Osteoblast (primary cell): ENCODE measurements at regions not wholly inside any gene's neighbourhood (a gene's known extent, or its start where the extent isn't known, plus 50 kb on each side); places are given as distances from the start of the nearest gene placed in this dataset.
A peak's percentile ranks its signal among the peaks of the same experiment; 100 is the strongest.

Experiments used
- DNase-seq: peaks from one replicate; pipeline ENCODE4 v3.0.0; 2011; ENCODE audit warnings: low spot score, mixed read lengths; ENCODE audit not compliant: insufficient read length; ENCODE audit errors: missing footprints
- H2AFZ ChIP-seq: 2 replicates; pipeline ENCODE4 v1.6.0; 2011; ENCODE audit warnings: mild to moderate bottlenecking, low read length
- H3K27ac ChIP-seq: 2 replicates; pipeline ENCODE4 v1.5.1; 2011; ENCODE audit warnings: mild to moderate bottlenecking, low read depth, low read length, moderate library complexity
- H3K27me3 ChIP-seq: 2 replicates; pipeline ENCODE4 v1.6.0; 2012; ENCODE audit warnings: mild to moderate bottlenecking, control low read depth, inconsistent platforms, low read length, moderate library complexity; ENCODE audit not compliant: insufficient read depth
- H3K36me3 ChIP-seq: 2 replicates; pipeline ENCODE4 v1.5.1; 2011; ENCODE audit warnings: mild to moderate bottlenecking, low read length, control low read depth, moderate library complexity; ENCODE audit not compliant: insufficient read depth
- H3K4me1 ChIP-seq: 2 replicates; pipeline ENCODE4 v1.5.1; 2011; ENCODE audit warnings: mild to moderate bottlenecking, low read length, control low read depth, moderate library complexity; ENCODE audit not compliant: insufficient read depth
- H3K4me2 ChIP-seq: 2 replicates; pipeline ENCODE4 v1.6.0; 2011; ENCODE audit warnings: mild to moderate bottlenecking, low read length; ENCODE audit not compliant: insufficient read depth
- H3K4me3 ChIP-seq: fragments of 200-600 bp; sonication (generic); 3 replicates; pipeline ENCODE4 v1.5.1; 2012; ENCODE audit warnings: mild to moderate bottlenecking, low read length, inconsistent platforms; ENCODE audit not compliant: insufficient read depth
- H3K79me2 ChIP-seq: 2 replicates; pipeline ENCODE4 v1.6.0; 2012; ENCODE audit warnings: mild to moderate bottlenecking, low read length, control low read depth, inconsistent platforms; ENCODE audit not compliant: insufficient read depth
- H3K9me3 ChIP-seq: 2 replicates; pipeline ENCODE4 v1.5.1; 2011; ENCODE audit warnings: low read depth, low read length, control low read depth
- H4K20me1 ChIP-seq: 2 replicates; pipeline ENCODE4 v1.6.0; 2012; ENCODE audit warnings: mild to moderate bottlenecking, low read length, control low read depth; ENCODE audit not compliant: insufficient read depth
- CTCF ChIP-seq: IDR thresholded peaks from 2 replicates; pipeline ENCODE4 v1.5.1; 2011; ENCODE audit warnings: mild to moderate bottlenecking, low read depth, low read length, moderate library complexity; ENCODE audit errors: extremely low read depth

GRCh38 chr6:21713481-21713880 is 119.9 kb downstream of the SOX4 start:
- no peak overlapping the region for H3K27ac ChIP-seq
- H3K36me3 ChIP-seq, result no peaks in the 10 kb centered on the region
- TF ChIP-seq CTCF, result no peak
- H2AFZ ChIP-seq, result no peak overlapping the region
- H3K9me3 ChIP-seq, result no peaks in the 10 kb centered on the region
- DNase-seq, result no peak
- no peaks in the 10 kb centered on the region for H3K4me1 ChIP-seq
- no peaks in the 10 kb centered on the region for H3K27me3 ChIP-seq
- H3K4me2 ChIP-seq, result no peak overlapping the region
- H3K4me3 ChIP-seq, result no peak overlapping the region
- H3K79me2 ChIP-seq, result no peaks in the 10 kb centered on the region
- H4K20me1 ChIP-seq, result no peaks in the 10 kb centered on the region

GRCh38 chr6:21715180-21715579 is 121.6 kb downstream of the SOX4 start:
- Histone ChIP-seq H3K79me2 (no peaks in the 10 kb centered on the region), H3K27ac (no peak overlapping the region), H3K9me3 (peaks cover 2% of the 10 kb centered on the region), H3K4me2 (no peak overlapping the region), H3K36me3 (no peaks in the 10 kb centered on the region), H3K27me3 (no peaks in the 10 kb centered on the region), H3K4me1 (no peaks in the 10 kb centered on the region), H3K4me3 (no peak overlapping the region), H2AFZ (no peak overlapping the region), H4K20me1 (no peaks in the 10 kb centered on the region)
- DNase-seq, result peak; percentile 25
- no peak for TF ChIP-seq CTCF

- Histone ChIP-seq H4K20me1 (no peaks in the 10 kb centered on the region), H3K27me3 (no peaks in the 10 kb centered on the region), H3K36me3 (no peaks in the 10 kb centered on the region), H3K4me3 (no peak overlapping the region), H3K4me1 (no peaks in the 10 kb centered on the region), H3K4me2 (no peak overlapping the region), H3K9me3 (peaks cover 2% of the 10 kb centered on the region), H3K27ac (no peak overlapping the region), H2AFZ (no peak overlapping the region), H3K79me2 (no peaks in the 10 kb centered on the region)
- no peak for DNase-seq
- TF ChIP-seq CTCF, result no peak
Observed at GRCh38 chr6:21722510-21722909, 129.0 kb downstream of the SOX4 start.

GRCh38 chr6:21726676-21727075 is 133.1 kb downstream of the SOX4 start:
- Histone ChIP-seq H3K4me3 (no peak overlapping the region), H3K9me3 (no peaks in the 10 kb centered on the region), H2AFZ (no peak overlapping the region), H3K4me1 (no peaks in the 10 kb centered on the region), H3K27me3 (no peaks in the 10 kb centered on the region), H4K20me1 (no peaks in the 10 kb centered on the region), H3K79me2 (no peaks in the 10 kb centered on the region), H3K36me3 (no peaks in the 10 kb centered on the region), H3K27ac (no peak overlapping the region), H3K4me2 (no peak overlapping the region)
- TF ChIP-seq CTCF, result no peak
- DNase-seq, result no peak
